H9 (cell line): ENCODE measurements at regions not wholly inside any gene's neighbourhood (a gene's known extent, or its start where the extent isn't known, plus 50 kb on each side); places are given as distances from the start of the nearest gene placed in this dataset.

Source experiments
- DNase-seq: peaks from one replicate; pipeline ENCODE4 v3.0.0-alpha.2; 2017
- H2AFZ ChIP-seq: one replicate; pipeline ENCODE4 v1.6.1; 2013; ENCODE audit warnings: mild to moderate bottlenecking, low read length, control low read depth, moderate library complexity
- H2AK5ac ChIP-seq: 2 replicates; pipeline ENCODE4 v1.6.1; 2013; ENCODE audit warnings: low read length, control low read depth, mixed read lengths; ENCODE audit not compliant: insufficient read length
- H2BK120ac ChIP-seq: one replicate; pipeline ENCODE4 v1.6.1; 2013; ENCODE audit warnings: low read depth, mild to moderate bottlenecking, low read length, control low read depth, inconsistent platforms; ENCODE audit not compliant: poor library complexity, severe bottlenecking
- H2BK12ac ChIP-seq: 2 replicates; pipeline ENCODE4 v1.6.1; 2013; ENCODE audit warnings: low read length, control low read depth, mixed read lengths, low read depth; ENCODE audit not compliant: insufficient read length
- H2BK15ac ChIP-seq: 2 replicates; pipeline ENCODE4 v1.6.1; 2013; ENCODE audit warnings: low read depth, low read length, control low read depth
- H2BK20ac ChIP-seq: one replicate; pipeline ENCODE4 v1.6.1; 2013; ENCODE audit warnings: low read depth, mild to moderate bottlenecking, low read length, control low read depth, inconsistent platforms; ENCODE audit not compliant: poor library complexity, severe bottlenecking
- H2BK5ac ChIP-seq: 2 replicates; pipeline ENCODE4 v1.6.1; 2013; ENCODE audit warnings: low read length, control low read depth, mixed read lengths; ENCODE audit not compliant: insufficient read length
- H3K14ac ChIP-seq: 2 replicates; pipeline ENCODE4 v1.6.1; 2013; ENCODE audit warnings: low read length, control low read depth; ENCODE audit not compliant: insufficient read depth
- H3K18ac ChIP-seq: 2 replicates; pipeline ENCODE4 v1.6.1; 2013; ENCODE audit warnings: low read depth, mild to moderate bottlenecking, mixed read lengths, low read length, control low read depth; ENCODE audit not compliant: insufficient read length
- H3K23ac ChIP-seq: 2 replicates; pipeline ENCODE4 v1.6.1; 2013; ENCODE audit warnings: low read length, control low read depth, mixed read lengths, low read depth; ENCODE audit not compliant: insufficient read length
- H3K23me2 ChIP-seq: 2 replicates; pipeline ENCODE4 v1.6.1; 2013; ENCODE audit warnings: low read depth, mild to moderate bottlenecking, mixed read lengths, low read length, control low read depth; ENCODE audit not compliant: insufficient read length, poor library complexity, severe bottlenecking
- H3K27ac ChIP-seq: 2 replicates; pipeline ENCODE4 v1.5.1; 2013; ENCODE audit warnings: low read length, control low read depth, mixed read lengths, low read depth; ENCODE audit not compliant: insufficient read length
- H3K27me3 ChIP-seq: 2 replicates; pipeline ENCODE4 v1.6.1; 2013; ENCODE audit warnings: low read length, control low read depth, inconsistent platforms; ENCODE audit not compliant: insufficient read depth
- H3K4ac ChIP-seq: 2 replicates; pipeline ENCODE4 v1.6.1; 2013; ENCODE audit warnings: low read depth, mild to moderate bottlenecking, control low read depth, inconsistent platforms, low read length, moderate library complexity
- H3K4me1 ChIP-seq: 2 replicates; pipeline ENCODE4 v1.6.1; 2013; ENCODE audit warnings: low read length, control low read depth, inconsistent platforms; ENCODE audit not compliant: insufficient read depth
- H3K4me2 ChIP-seq: 2 replicates; pipeline ENCODE4 v1.6.1; 2013; ENCODE audit warnings: low read length, control low read depth, mixed read lengths; ENCODE audit not compliant: insufficient read length, insufficient read depth
- H3K56ac ChIP-seq: 2 replicates; pipeline ENCODE4 v1.6.1; 2013; ENCODE audit warnings: low read depth, mild to moderate bottlenecking, mixed read lengths, low read length, control low read depth; ENCODE audit not compliant: insufficient read length
- H3K79me1 ChIP-seq: 2 replicates; pipeline ENCODE4 v1.6.1; 2013; ENCODE audit warnings: low read depth, mild to moderate bottlenecking, moderate library complexity, low read length, control low read depth, inconsistent platforms; ENCODE audit not compliant: insufficient read depth, poor library complexity, severe bottlenecking
- H3K79me2 ChIP-seq: 2 replicates; pipeline ENCODE4 v1.6.1; 2013; ENCODE audit warnings: low read length, control low read depth, inconsistent platforms; ENCODE audit not compliant: insufficient read depth
- H3K9ac ChIP-seq: 2 replicates; pipeline ENCODE4 v1.6.1; 2013; ENCODE audit warnings: low read length, control low read depth, mixed read lengths; ENCODE audit not compliant: insufficient read length; ENCODE audit errors: extremely low read depth
- H3K9me3 ChIP-seq: one replicate; pipeline ENCODE4 v1.6.1; 2013; ENCODE audit warnings: low read depth, low read length, inconsistent platforms; ENCODE audit not compliant: control insufficient read depth
- H3T11ph ChIP-seq: one replicate; pipeline ENCODE4 v1.6.1; 2013; ENCODE audit warnings: mild to moderate bottlenecking, low read length, control low read depth, inconsistent platforms
- H4K20me1 ChIP-seq: one replicate; pipeline ENCODE4 v1.6.1; 2013; ENCODE audit not compliant: control insufficient read depth, insufficient read length, insufficient read depth
- H4K5ac ChIP-seq: 2 replicates; pipeline ENCODE4 v1.6.1; 2013; ENCODE audit warnings: low read depth, mild to moderate bottlenecking, mixed read lengths, low read length, control low read depth; ENCODE audit not compliant: insufficient read length
- H4K8ac ChIP-seq: replicated peaks from 2 replicates; pipeline ENCODE4 v1.6.1; 2013; ENCODE audit warnings: low read length, control low read depth, mixed read lengths, low read depth; ENCODE audit not compliant: insufficient read length
- H4K91ac ChIP-seq: 2 replicates; pipeline ENCODE4 v1.6.1; 2013; ENCODE audit warnings: low read depth, mild to moderate bottlenecking, moderate library complexity, mixed read lengths, low read length, control low read depth; ENCODE audit not compliant: insufficient read length
- H3K27ac Mint-ChIP-seq, 3 experiments: 2 replicates in 2 of 3; 3 replicates in 1 of 3; pipeline ENCODE4 v1.8.0; 2020 to 2021; ENCODE audit warnings: mixed read lengths in 3 of 3, mild to moderate bottlenecking in 1 of 3, moderate library complexity in 1 of 3
- H3K27me3 Mint-ChIP-seq: 2 replicates; pipeline ENCODE4 v1.8.0; 2021; ENCODE audit warnings: low read depth, mild to moderate bottlenecking, moderate library complexity, mixed read lengths
- H3K36me3 Mint-ChIP-seq, 3 experiments: 2 replicates in 2 of 3; 3 replicates in 1 of 3; pipeline ENCODE4 v1.8.0; 2020 to 2021; ENCODE audit warnings: low read depth in 3 of 3, mixed read lengths in 3 of 3; ENCODE audit not compliant: insufficient read depth in 1 of 3
- H3K4me1 Mint-ChIP-seq, 2 experiments: 2 replicates each; pipeline ENCODE4 v1.8.0; 2020; ENCODE audit warnings: mixed read lengths in 2 of 2
- H3K4me3 Mint-ChIP-seq, 2 experiments: 2 replicates in 1 of 2; 3 replicates in 1 of 2; pipeline ENCODE4 v1.8.0; 2020 to 2021; ENCODE audit warnings: mild to moderate bottlenecking in 2 of 2, mixed read lengths in 2 of 2, moderate library complexity in 1 of 2
- H3K9me3 Mint-ChIP-seq, 2 experiments: 2 replicates in 1 of 2; 3 replicates in 1 of 2; pipeline ENCODE4 v1.8.0; 2020; ENCODE audit warnings: mild to moderate bottlenecking in 2 of 2, mixed read lengths in 2 of 2, moderate library complexity in 1 of 2
- WGBS: extraction: QIAGEN DNeasy Blood & Tissue Kit; methylation state at CpG from one replicate; pipeline ENCODE4 v1.1.7; 2013; ENCODE audit warnings: missing lambda C conversion rate, low lambda C conversion rate, mixed read lengths; ENCODE audit not compliant: insufficient read length; ENCODE audit errors: extremely low coverage; 5-methylcytosine and 5-hydroxymethylcytosine counted together
- TF ChIP-seq, protein P1 (sequence below): fragments of 200-600 bp; sonication (generic); conservative IDR thresholded peaks from 3 replicates; pipeline ENCODE4 v1.8.0; 2021; ENCODE audit warnings: antibody characterized with exemption, mild to moderate bottlenecking

DNA sequence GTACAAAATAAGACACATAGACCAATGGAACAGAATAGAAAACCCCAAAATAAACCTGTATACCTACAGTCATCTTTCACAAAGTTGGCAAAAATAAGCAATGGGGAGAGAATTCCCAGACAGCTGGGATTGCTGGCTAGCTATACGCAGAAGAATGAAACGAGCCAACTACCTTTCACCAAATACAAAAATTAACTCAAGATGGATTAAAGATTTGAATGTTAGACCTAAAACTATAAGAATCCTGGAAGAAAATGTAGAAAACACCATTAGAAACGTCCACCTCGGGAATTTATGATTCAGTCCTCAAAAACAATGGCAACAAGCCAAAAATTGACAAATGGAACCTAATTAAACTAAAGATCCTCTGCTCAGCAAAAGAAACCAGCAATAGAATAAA is 408.1 kb upstream of the SLITRK1 start:
- Histone ChIP-seq H3K4me2 (no peak overlapping the region), H3K4me1 (no peaks in the 10 kb centered on the region), H2BK12ac (no peak overlapping the region), H2BK20ac (no peak overlapping the region), H3K9ac (no peak overlapping the region), H3K14ac (no peak overlapping the region), H3K27ac (no peak overlapping the region), H2AK5ac (no peak overlapping the region), H3K79me2 (no peaks in the 10 kb centered on the region), H3K23me2 (no peaks in the 10 kb centered on the region), H3K23ac (no peak overlapping the region), H4K8ac (no peak overlapping the region), H2BK120ac (no peak overlapping the region), H2BK15ac (no peak overlapping the region), H4K91ac (no peak overlapping the region), H3K18ac (no peak overlapping the region), H3T11ph (no peak overlapping the region), H3K79me1 (no peaks in the 10 kb centered on the region), H2BK5ac (no peak overlapping the region), H3K4ac (no peak overlapping the region), H4K20me1 (no peaks in the 10 kb centered on the region), H4K5ac (no peak overlapping the region), H3K56ac (no peak overlapping the region), H2AFZ (no peak overlapping the region), H3K27me3 (no peaks in the 10 kb centered on the region), H3K9me3 (no peaks in the 10 kb centered on the region)
- TF ChIP-seq, protein P1, sequence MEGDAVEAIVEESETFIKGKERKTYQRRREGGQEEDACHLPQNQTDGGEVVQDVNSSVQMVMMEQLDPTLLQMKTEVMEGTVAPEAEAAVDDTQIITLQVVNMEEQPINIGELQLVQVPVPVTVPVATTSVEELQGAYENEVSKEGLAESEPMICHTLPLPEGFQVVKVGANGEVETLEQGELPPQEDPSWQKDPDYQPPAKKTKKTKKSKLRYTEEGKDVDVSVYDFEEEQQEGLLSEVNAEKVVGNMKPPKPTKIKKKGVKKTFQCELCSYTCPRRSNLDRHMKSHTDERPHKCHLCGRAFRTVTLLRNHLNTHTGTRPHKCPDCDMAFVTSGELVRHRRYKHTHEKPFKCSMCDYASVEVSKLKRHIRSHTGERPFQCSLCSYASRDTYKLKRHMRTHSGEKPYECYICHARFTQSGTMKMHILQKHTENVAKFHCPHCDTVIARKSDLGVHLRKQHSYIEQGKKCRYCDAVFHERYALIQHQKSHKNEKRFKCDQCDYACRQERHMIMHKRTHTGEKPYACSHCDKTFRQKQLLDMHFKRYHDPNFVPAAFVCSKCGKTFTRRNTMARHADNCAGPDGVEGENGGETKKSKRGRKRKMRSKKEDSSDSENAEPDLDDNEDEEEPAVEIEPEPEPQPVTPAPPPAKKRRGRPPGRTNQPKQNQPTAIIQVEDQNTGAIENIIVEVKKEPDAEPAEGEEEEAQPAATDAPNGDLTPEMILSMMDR: no peak
- Mint-ChIP-seq H3K36me3 (no peaks in the 10 kb centered on the region), H3K4me1 (no peaks in the 10 kb centered on the region), H3K9me3 (no peaks in the 10 kb centered on the region), H3K4me3 (no peak overlapping the region), H3K27ac (no peak overlapping the region), H3K27me3 (no peaks in the 10 kb centered on the region)
- WGBS: no CpG with 5 or more reads among the region's 4 CpGs
- no peak for DNase-seq
